Epithelial cell of prostate (primary cell): ENCODE measurements at regions not wholly inside any gene's neighbourhood (a gene's known extent, or its start where the extent isn't known, plus 50 kb on each side); places are given as distances from the start of the nearest gene placed in this dataset.
A peak's percentile ranks its signal among the peaks of the same experiment; 100 is the strongest.
"Not testable (repeated sequence)": the region's sequence is repeated elsewhere in the genome, so short reads cannot be mapped to it uniquely, and the experiment has no call there.

Source experiments
- DNase-seq: peaks from one replicate; pipeline ENCODE4 v3.0.0-alpha.2; 2011; ENCODE audit warnings: low read depth, low spot score
- H3K27ac ChIP-seq: fragments of 450-650 bp; 2 replicates; pipeline ENCODE4 v1.5.1; 2017; ENCODE audit warnings: mild to moderate bottlenecking

DNA sequence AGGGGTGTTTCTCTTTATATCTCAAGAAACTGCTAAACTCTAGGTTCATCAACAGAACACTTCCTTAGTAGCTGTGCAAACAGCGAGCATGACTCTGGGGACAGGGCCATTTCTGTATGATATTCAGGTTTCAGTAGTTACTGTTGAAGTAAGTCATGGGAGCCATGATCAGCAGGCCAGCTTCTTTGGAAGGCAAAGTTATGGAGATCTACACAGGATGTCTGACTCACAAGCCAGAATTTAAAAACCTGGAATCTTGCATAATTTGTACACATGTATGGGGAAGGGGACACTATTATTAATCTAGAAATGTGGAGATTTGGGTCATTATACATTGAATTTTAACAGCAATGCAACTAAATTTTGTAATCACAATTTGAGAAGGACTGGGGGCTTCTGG, 187.8 kb upstream of the NR3C2 start:
- DNase-seq, result no peak
- no peak overlapping the region for H3K27ac ChIP-seq

DNA sequence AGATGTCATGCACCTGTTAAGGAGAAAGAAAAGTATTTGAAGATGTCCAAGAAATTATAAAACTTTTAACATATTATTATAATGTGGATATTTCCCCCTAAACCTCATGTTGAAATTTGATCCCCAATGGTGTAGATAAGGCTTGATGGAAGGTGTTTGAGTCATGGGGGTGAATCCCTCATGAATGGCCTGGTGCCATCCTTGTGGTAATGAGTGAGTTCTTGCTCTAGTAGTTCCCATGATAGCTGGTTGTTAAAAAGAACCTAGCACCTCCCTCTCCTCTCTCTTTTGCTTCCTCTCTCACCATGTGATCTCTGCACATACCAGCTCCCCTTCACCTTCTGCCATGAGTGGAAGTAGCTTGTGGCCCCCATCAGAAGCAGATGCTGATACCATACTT, 176.6 kb upstream of the NR3C2 start:
- DNase-seq, result no peak
- H3K27ac ChIP-seq, result no peak overlapping the region

DNA sequence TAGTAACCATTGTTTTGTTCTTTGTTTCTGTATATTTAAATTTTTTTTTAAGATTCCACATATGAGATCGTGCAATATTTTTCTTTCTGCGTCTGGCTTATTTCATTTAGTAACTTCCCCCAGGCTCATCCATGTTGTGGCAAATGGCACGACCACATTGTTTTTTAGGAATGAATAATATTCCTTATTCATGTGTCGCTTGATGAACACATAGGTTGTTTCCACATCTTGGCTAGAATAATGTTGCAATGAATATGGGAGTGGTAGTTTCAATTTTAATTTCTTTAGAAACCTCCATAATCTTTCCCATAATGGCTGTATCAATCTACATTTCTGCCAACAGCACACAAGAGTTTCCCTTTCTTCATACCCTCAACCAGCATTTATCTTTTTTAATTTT, 166.8 kb upstream of the NR3C2 start:
- no peak for DNase-seq

DNA sequence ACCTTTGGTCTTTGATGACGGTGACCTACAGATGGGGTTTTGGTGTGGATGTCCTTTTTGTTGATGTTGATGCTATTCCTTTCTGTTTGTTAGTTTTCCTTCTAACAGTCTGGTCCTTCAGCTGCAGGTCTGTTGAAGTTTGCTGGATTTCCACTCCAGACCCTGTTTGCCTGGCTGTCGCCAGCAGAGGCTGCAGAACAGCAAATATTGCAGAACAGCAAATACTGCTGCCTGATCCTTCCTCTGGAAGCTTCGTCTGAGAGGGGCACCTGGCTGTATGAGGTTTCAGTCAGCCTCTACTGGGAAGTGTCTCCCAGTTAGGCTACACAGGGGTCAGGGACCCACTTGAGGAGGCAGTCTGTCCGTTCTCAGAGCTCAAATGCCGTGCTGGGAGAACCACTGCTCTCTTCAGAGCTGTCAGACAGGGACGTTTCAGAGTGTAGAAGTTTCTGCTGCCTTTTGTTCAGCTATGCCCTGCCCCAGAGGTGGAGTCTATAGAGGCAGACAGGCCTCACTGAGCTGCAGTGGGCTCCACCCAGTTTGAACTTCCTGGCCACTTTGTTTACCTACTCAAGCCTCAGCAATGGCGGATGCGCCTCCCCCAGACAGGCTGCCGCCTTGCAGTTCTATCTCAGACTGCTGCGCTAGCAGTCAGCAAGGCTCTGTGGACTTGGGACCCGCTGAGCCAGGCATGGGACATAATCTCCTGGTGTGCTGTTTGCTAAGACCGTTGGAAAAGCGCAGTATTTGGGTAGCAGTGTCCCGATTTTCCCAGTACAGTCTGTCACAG, 156.4 kb upstream of the NR3C2 start:
- not testable (repeated sequence) for DNase-seq, H3K27ac ChIP-seq

More for the DNA sequence above, 166.8 kb upstream of the NR3C2 start:
- H3K27ac ChIP-seq, result no peak overlapping the region

DNA sequence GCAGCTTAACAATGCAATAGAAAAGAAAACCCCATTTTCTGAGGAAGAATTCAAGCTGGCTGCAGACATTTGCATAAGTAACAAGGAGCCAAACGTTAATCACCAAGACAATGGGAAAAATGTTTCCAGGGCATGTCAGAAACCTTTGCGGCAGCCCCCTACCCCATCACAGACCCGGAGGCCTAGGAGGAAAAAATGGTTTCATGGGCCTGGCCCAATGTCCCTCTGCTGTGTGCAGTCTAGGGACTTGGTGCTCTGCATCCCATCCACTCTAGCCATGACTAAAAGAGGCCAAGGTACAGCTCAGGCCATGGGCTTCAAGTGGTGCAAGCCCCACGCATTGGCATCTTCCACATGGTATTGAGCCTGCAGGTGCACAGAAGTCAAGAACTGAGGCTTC, 147.0 kb upstream of the NR3C2 start:
- DNase-seq, result no peak
- H3K27ac ChIP-seq, result no peak overlapping the region

DNA sequence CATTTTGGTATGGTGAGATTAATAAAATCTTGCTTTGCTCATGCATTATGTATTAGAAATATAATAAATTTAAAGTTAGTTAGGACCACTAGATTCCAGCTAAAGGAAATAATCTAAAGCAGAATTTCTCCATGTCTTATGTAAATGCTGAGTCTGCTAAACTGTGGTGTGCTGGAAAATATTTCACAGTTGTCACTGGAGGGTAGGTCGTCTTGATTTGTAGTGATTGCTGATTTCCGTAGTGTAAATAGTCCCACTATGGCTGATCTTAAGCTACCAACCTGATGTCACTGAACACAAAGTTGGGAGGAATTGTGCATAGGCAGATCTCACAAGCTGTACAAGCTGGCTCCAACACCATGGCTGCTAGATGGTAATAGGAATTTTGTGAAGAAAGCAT, 133.4 kb upstream of the NR3C2 start:
- no peak overlapping the region for H3K27ac ChIP-seq
- no peak for DNase-seq

DNA sequence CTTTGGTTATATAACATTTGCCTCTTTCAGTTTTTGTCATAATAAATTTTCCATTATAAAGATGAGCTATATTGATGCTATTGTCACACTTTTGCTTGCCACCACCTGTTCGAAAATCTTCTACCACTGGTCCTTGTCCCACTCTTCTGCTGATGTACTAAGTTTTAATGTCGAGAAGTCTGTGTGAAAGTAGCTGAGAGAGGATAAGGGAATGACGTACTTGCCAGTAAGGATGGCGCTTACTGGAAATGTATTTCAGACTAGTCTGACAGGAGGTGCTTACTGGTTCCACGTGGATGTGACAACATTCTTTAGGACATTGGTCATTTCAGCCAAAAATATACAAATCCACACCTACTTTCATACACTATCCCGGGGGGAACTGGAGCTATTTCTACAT, 132.7 kb upstream of the NR3C2 start:
- DNase-seq, result no peak
- H3K27ac ChIP-seq, result no peak overlapping the region

DNA sequence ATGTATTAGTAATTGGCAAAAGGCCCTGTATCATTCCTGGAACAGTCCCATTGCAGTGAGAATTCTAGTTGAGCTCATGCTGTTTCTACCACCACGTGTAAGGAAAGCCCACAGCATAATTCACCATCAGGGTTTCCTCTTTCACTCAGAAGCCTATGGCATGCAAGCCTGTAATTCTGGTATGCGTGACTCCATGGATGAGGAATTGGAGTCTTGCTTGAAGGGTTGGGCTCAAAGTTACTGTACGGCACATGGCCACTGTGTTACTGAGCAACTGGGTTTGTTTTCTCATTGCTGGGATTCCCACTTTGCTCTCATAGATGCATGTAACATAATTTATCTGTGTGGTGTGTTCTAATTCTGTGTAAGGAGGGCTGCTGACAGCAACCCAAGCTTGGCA, 132.3 kb upstream of the NR3C2 start:
- no peak overlapping the region for H3K27ac ChIP-seq
- no peak for DNase-seq

DNA sequence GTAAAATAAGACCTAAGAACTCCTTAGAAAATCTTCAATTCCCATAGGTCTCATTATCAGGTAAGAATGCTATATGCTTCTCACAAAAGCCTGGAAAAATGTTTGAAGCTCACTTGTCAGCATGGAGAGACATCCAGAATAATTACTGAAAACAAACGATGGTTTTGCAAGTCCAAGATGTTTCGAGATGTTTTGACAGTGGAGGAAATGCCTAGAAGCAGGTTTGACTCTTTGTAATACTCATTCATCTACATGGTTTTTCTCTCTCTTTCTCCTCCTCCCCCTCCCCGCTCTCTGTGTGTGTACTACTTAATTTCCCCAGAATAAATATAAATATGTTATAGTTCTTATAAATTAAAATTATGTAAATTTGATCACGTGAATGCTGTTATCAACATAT, 131.9 kb upstream of the NR3C2 start:
- H3K27ac ChIP-seq, result no peak overlapping the region
- no peak for DNase-seq

DNA sequence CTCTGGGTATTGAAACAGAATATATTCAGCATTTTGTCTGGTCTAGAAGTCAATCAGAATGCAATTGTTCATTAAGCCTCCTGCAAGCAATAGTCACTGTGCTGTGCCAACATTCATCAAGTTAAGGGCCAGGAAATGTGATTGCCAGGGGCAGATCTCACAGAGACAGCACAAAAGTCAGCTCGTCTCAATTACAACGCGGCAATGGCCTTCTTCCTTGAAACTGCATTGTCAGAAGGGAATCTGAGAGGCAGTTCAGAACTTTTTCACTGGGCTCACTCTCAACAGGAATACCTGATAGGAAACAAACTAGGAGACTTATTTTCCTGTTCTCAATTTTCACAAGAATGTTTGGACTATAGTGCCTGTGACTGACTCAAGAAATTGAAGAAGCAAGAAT, 131.1 kb upstream of the NR3C2 start:
- DNase-seq, result no peak
- H3K27ac ChIP-seq, result no peak overlapping the region

DNA sequence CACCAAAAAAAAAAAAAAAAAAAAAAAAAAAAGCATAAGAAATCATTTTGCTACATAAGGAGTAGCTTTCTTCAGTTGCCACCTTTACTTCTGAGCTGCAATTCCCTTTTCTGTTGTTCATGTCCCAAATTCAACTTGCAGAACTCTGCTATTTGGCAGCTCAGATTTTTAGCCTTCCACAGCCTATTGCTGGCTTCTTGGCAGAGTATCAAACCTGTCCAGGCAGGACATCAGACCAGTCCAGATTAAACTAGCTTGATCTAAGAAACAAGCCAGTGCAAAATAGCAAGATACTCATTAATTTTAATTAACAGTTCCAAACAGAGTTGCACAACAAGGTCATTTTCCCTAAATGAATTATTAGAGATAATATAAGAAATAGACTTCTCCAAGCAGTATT, 123.6 kb upstream of the NR3C2 start:
- H3K27ac ChIP-seq, result no peak overlapping the region
- DNase-seq, result no peak

DNA sequence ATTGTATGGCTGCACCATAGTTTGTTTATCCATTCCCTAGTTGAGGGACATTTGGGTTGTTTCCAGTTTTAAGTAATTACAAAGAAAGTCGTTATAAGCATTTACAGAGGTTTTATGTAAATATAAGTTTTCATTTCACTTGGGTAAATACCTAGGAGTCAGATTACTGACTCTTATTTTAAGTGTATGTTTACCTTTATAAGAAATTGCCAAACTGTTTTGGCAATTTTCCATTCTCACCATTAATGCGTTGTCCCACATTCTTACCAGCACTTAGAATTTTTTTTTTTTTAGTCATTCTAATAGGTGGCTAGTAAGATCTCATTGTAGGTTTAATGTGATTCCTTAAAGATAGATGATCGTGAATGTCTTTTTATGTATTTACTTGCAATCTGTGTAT, 121.5 kb upstream of the NR3C2 start:
- no peak overlapping the region for H3K27ac ChIP-seq

DNA sequence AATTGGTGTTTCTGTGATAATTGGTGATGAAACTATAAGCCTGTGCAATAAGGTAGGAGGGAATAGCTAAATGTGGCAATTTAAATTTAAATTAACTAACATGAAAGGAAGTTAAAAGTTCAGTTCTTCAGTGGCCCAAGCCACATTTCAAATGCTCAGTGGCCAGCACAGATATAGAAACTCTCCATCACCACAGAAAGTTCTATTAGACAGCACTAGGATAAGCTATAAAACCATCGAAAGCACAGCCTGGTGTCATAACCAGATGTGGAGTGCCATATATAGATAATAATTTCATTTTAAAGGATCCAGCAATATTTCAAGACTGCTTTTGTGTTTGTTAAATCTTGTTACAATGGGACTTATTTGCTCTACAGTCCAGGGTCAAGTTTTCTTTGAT, 119.3 kb upstream of the NR3C2 start:
- H3K27ac ChIP-seq, result no peak overlapping the region
- DNase-seq, result no peak

More for the DNA sequence above, 121.5 kb upstream of the NR3C2 start:
- DNase-seq, result no peak

DNA sequence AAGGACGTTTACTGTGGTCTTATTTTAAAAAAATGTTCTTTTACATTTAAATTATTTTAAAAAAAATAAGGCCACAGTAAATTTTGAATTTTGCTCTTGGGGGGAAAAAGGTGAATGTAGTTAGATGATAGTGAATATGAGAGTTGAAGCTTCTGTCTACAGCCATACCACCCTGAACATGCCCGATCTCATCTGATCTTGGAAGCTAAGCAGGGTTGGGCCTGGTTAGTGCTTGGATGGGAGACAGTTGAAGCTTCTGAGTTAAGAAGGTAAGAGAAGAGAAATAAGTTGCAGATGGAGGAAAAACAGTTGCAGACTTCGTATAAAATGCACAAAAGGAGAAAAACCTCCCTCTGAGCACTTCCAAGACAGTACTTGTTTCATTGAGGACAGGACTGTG, 115.6 kb upstream of the NR3C2 start:
- DNase-seq, result no peak
- H3K27ac ChIP-seq, result no peak overlapping the region

DNA sequence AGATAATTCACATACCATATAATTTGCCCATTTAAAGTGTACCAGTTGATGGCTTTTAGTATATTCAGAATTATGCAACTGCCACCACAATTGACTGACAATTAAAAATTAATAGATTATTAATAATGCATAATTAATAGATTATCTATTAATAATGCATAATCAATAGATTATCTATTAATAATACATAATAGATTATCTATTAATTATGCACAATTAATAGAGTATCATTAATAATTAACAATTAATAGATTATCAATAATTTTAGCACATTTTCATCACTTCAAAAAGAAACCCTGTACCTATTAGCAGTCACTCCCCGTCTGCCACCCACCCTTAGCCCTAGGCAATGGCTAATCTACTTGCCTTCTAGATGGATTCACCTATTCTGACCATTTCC, 108.6 kb upstream of the NR3C2 start:
- no peak for DNase-seq
- H3K27ac ChIP-seq, result no peak overlapping the region

DNA sequence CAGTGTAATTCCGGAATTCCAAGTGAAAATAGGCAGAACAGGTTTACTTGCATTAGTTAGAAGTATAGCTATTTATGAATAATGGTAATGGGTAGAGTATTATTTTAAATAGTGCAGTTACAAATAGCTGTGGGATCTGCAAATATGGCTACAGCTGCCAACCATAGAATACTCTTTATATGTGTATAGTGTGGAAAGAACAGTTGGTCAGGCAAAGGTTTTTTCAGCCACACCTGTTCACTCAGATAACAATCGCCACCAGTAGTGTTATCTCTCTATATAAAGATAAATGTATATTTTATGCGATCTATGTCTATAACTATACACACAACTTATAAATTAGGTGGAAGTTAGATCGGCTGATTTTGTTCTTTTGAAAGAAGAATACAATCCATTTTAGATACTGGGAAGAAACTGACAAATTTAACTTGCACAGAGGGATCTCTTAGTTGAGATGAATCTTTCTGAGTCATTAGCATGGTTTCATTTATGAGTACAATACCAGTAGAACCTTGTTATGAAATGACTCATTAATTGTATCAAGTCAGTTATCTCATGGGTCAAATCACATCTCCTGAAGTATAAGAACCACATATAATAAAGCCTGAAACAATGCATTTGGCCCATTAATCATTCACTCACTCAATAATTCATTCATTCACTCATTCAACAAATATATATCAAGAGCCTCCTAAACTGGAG, 100.9 kb upstream of the NR3C2 start:
- peak; percentile 3 for DNase-seq
- no peak overlapping the region for H3K27ac ChIP-seq

DNA sequence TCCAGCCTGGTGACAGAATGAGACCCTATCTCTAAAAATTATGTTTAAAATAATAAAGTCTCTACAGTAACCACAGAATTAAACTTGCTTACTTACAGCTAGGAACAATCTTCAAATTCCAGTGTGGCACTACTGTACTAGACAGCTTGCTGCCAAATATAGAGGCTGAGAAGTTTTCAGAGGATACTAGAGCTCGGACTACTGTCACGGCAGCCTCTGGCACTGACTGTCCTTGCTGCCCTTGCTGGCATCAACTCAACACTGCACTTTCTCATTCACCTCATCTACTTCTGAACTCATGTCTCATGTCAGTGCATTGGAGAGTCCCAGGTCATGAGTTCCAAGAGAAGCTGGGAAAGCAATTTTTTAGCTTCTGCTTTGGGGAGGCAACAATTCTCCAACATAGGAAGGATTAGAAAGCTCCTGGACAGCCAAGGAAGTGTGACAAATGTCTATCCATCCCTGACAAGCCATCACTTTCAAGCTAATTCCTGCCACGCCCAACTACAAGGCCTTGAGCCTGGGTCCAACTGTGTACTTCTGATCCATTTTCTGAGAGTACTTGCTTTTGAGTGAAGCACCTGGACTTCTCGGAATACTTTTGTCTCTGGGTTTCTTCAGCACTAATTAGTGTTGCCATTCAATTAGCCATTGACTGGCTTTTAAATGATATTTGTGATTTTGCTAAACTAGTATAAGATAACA, 98.6 kb upstream of the NR3C2 start:
- H3K27ac ChIP-seq, result no peak overlapping the region
- DNase-seq, result no peak

DNA sequence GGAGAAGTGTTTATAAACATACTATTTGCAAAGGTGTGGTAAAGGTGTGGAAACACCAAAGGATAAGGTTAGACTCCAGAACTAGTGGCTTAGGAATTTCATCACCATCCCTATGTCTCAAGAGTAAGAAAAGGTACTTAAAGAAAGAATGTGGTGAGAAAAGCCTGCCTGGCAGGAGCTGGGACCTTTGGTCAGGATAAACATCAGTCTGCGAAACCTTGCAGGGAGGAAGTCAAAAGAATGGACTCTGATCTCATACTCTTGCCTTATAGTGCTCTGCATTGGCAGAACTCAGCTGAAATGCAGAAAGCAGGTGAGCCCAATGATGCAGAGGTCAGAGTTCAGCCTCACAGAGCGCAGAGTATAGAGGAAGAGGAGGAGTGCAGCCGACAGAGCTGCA, 97.2 kb upstream of the NR3C2 start:
- no peak for DNase-seq
- H3K27ac ChIP-seq, result no peak overlapping the region

DNA sequence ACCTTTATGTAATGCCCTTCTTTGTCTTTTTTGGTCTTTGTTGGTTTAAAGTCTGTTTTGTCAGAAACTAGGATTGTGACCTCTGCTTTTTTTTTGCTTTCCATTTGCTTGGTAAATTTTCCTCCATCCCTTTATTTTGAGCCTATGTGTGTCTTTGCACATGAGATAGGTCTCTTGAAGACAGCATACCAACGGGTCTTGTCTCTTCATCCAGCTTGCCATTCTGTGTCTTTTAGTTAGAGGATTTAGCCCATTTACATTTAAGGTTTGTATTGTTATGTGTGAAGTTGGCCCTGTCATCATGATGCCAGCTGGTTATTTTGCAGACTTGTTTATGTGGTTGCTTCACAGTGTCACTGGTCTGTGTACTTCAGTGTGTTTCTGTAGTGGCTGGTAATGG, 91.6 kb upstream of the NR3C2 start:
- not testable (repeated sequence) for H3K27ac ChIP-seq, DNase-seq

DNA sequence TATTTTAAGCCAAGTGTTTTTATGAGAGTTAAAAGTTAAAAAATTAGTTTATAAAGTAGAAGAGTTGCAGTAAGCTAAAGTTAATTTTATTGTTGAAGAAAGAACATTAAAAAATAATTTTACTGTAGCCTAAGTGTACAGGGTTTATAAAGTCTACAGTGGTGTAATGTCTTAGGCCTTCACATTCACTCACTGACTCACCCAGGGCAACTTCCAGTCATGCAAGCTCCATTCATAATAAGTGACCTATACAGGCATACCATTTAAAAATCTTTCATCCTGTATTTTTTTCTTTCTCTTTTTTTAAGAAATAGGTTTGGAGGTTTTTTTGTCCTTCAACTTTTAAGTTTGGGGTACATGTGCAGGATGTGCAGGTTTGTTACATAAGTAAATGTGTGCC, 87.9 kb upstream of the NR3C2 start:
- no peak for DNase-seq
- H3K27ac ChIP-seq, result no peak overlapping the region

DNA sequence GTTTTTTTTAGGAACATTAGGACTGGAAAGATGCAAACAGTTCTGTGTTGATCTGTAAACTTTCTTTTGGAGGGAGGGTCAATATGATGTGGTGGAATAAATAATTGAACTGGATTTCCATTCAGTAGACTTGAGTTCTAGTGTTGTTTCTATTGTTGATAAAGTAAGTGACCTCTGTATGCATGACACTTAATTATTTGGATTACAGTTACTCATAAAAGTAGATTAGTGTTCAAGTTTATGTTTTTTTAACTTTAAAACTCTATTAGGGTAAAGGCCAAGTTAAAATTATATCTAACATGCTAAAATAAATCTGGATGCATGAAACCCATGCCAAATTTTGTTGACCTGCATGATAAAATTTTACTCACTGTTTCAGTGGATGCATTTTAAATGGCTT, 85.4 kb upstream of the NR3C2 start:
- no peak overlapping the region for H3K27ac ChIP-seq
- no peak for DNase-seq
